GM12892 (cell line): ENCODE measurements at regions not wholly inside any gene's neighbourhood (a gene's known extent, or its start where the extent isn't known, plus 50 kb on each side); places are given as distances from the start of the nearest gene placed in this dataset.
A peak's percentile ranks its signal among the peaks of the same experiment; 100 is the strongest.

Experiments used
- DNase-seq: peaks from one replicate; pipeline ENCODE4 v3.0.0; 2011; ENCODE audit not compliant: insufficient read length
- FAIRE-seq: peaks from 2 replicates; lab custom pipeline; 2011; peaks lifted over from hg19 to GRCh38; lab: Jason Lieb, UNC
- POLR2A ChIP-seq: IDR thresholded peaks from 2 replicates; pipeline ENCODE4 v1.6.1; 2011; ENCODE audit warnings: low read depth, low read length, control low read depth
- POLR2AphosphoS5 ChIP-seq: IDR thresholded peaks from 2 replicates; pipeline ENCODE4 v1.6.1; 2011; ENCODE audit warnings: low read depth, low read length, control low read depth
- TAF1 ChIP-seq: IDR thresholded peaks from 2 replicates; pipeline ENCODE4 v1.6.1; 2011; ENCODE audit warnings: low read depth, mild to moderate bottlenecking, control low read depth, low read length, borderline replicate concordance

- no peak for TF ChIP-seq POLR2A
- TF ChIP-seq TAF1, result no peak
- TF ChIP-seq POLR2AphosphoS5, result no peak
- DNase-seq (no peak), FAIRE-seq (no peak)
Observed at GRCh38 chr11:43576803-43577521, 103.6 kb upstream of the HSD17B12 start.

- TF ChIP-seq TAF1 (no peak), POLR2AphosphoS5 (no peak), POLR2A (no peak)
- DNase-seq (no peak), FAIRE-seq (no peak)
Observed at GRCh38 chr11:43577566-43578264, 102.8 kb upstream of the HSD17B12 start.

GRCh38 chr11:43578346-43579170 is 102.0 kb upstream of the HSD17B12 start:
- TF ChIP-seq POLR2A, result no peak
- no peak for TF ChIP-seq POLR2AphosphoS5
- no peak for TF ChIP-seq TAF1
- FAIRE-seq (no peak), DNase-seq (no peak)

- FAIRE-seq, result peak; percentile 61
- no peak for TF ChIP-seq POLR2A
- TF ChIP-seq POLR2AphosphoS5, result no peak
- no peak for TF ChIP-seq TAF1
- peak; percentile 60 for DNase-seq
Observed at GRCh38 chr11:43579171-43579918, 101.2 kb upstream of the HSD17B12 start.

- no peak for FAIRE-seq
Observed at GRCh38 chr11:43579919-43580276, 100.6 kb upstream of the HSD17B12 start.

GRCh38 chr11:43580735-43581369 is 99.7 kb upstream of the HSD17B12 start:
- no peak for FAIRE-seq
- TF ChIP-seq TAF1 (no peak), POLR2A (no peak), POLR2AphosphoS5 (no peak)
- no peak for DNase-seq

More at GRCh38 chr11:43579919-43580276, 100.6 kb upstream of the HSD17B12 start:
- DNase-seq, result no peak
- no peak for TF ChIP-seq POLR2A
- TF ChIP-seq POLR2AphosphoS5, result no peak
- TF ChIP-seq TAF1, result no peak

GRCh38 chr11:43581370-43582023 is 99.0 kb upstream of the HSD17B12 start:
- TF ChIP-seq POLR2AphosphoS5, result no peak
- TF ChIP-seq TAF1, result no peak
- no peak for TF ChIP-seq POLR2A
- DNase-seq, result no peak
- FAIRE-seq, result no peak

- no peak for DNase-seq
- TF ChIP-seq POLR2AphosphoS5 (no peak), TAF1 (no peak), POLR2A (no peak)
- FAIRE-seq, result no peak
Observed at GRCh38 chr11:43582024-43582862, 98.3 kb upstream of the HSD17B12 start.

- TF ChIP-seq TAF1 (no peak), POLR2A (no peak), POLR2AphosphoS5 (no peak)
- no peak for DNase-seq
- no peak for FAIRE-seq
Observed at GRCh38 chr11:43582863-43583462, 97.6 kb upstream of the HSD17B12 start.
